Urothelium cell line (cell line): ENCODE measurements at regions not wholly inside any gene's neighbourhood (a gene's known extent, or its start where the extent isn't known, plus 50 kb on each side); places are given as distances from the start of the nearest gene placed in this dataset.

ENCODE experiments used
- DNase-seq: peaks from one replicate; pipeline ENCODE4 v3.0.0; 2011; ENCODE audit warnings: low spot score, mixed read lengths
- FAIRE-seq: peaks from 2 replicates; lab custom pipeline; 2011; peaks lifted over from hg19 to GRCh38; lab: Jason Lieb, UNC

- no peak for FAIRE-seq
- no peak for DNase-seq
These were observed 505.9 kb upstream of the MANEA start for GRCh38 chr6:95071464-95071863.

DNA sequence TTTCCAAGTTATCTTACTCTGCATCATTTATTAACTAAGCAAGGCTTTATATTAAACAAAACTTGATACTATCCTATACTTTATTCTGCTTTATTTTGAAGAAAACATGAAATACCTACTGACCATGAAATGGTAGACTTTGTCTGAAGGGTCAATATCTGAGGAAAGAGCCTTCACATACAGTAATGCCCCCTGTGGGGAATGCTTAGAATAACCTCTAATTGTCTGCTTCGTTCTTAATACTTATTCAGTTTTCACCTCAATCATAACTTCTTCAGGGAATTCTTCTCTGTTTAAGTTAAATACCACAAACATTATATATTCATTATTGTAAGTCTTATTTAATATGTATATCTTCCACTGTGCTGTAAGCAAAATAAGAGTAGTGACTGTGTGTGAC is 498.9 kb upstream of the MANEA start:
- FAIRE-seq = no peak
- DNase-seq = no peak

- DNase-seq (no peak), FAIRE-seq (no peak)
These were observed 496.1 kb upstream of the MANEA start for GRCh38 chr6:95081231-95081630.

DNA sequence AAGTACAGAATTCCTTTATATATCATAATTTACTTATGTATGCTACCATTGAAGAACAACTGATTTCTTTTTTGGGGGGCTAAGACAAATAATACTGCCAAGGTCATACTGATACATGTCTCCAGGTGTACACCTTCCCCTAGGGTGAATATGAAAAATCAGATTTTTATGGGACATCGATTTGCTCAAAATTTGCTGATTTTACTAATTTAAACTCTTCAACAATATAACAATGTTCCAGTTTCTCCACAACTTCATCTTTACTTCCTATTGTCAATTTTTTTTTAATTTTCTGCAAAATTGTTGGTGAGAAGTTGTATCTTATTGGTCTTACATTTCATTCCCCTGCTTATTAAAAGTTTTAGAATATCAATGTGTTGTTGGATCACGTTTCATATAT is 495.4 kb upstream of the MANEA start:
- no peak for DNase-seq
- FAIRE-seq = no peak

DNA sequence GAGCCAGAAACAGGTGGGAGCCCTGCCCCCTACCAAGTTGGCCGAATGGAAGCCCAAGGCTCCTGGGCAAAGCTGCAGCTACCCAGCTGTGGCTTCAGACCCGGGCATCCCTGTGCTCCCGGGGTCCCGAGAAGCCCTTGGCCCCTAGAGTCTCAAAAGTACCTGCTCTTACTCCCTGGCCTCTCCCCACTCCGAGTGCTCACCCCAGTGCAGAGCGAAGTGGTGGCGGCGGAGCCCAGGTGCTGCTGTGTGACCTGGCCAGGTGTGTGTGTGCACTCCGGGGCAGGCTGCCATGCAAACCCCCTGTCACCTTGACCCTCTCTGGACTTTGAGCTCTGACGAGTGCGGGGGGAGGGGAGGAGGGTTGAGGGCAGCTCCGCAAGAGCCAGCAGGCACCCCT is 493.8 kb upstream of the MANEA start:
- DNase-seq = no peak
- FAIRE-seq = no peak

- no peak for DNase-seq
- no peak for FAIRE-seq
These were observed 492.5 kb upstream of the MANEA start for GRCh38 chr6:95084867-95085266.

- DNase-seq = peak; percentile 39
- FAIRE-seq = no peak
These were observed 489.8 kb upstream of the MANEA start for GRCh38 chr6:95087394-95088097.

- FAIRE-seq = no peak
- peak; percentile 2 for DNase-seq
These were observed 485.4 kb upstream of the MANEA start for GRCh38 chr6:95091823-95092436.

GRCh38 chr6:95093154-95093553 is 484.2 kb upstream of the MANEA start:
- no peak for DNase-seq
- FAIRE-seq = no peak

DNA sequence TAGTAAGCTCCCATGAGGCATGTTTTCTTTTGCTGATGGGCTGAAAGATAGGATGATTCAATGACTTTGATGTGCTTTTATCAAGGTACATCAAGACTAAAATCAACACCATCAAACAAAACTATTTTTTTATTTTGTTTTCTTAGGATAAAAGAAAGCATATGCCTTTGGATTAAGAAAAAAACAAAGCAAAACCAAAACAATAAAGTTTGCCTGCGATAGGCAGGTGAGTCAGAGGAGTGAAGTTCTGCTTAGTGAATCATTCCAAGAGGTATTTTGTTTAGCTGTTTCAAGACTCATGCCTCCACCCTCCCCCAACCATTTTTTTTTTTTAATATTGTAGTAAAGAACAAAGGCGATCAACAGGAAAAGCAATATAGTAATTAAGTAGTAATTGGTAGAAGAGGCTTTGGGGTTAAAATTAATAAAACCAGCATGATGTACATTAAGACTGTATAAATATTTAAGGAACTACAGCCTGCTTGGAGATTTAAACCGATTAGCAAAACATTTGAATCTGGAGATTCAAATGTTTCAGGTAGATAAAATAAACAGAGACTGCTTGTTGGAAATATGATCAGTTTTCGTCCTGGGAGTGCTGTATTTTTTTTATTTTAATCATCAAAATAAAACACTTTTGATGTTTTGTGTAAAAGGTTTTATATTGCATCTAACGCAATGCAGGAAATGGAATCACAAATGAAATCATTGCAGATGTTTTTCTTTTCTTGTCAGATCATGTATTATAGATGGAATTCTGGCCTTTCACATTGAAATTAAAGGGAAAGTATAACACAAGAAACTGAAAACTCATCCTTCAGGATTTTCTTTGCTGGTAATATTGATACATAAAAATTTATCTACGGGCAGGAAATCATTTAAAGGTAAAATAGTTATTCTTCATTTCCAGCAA is 482.3 kb upstream of the MANEA start:
- FAIRE-seq (no peak), DNase-seq (peak; percentile 22)

DNA sequence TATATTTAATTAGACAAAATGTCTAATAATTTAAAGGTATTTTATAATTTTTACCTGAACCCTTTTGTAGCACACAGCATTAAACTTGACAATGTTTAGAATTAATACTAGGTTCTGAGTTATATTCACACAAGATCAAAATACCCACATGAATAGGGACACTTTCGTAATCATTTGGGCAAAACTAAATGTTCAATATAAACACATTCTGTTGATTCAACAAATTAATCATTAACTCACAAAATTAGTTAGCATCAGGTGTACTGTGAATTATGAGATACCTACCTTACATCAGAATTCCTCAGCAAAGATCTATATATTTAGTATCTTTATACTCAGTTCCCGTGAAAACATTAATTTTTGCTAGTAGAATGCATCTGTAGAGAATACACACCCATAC is 481.5 kb upstream of the MANEA start:
- no peak for FAIRE-seq
- no peak for DNase-seq

DNA sequence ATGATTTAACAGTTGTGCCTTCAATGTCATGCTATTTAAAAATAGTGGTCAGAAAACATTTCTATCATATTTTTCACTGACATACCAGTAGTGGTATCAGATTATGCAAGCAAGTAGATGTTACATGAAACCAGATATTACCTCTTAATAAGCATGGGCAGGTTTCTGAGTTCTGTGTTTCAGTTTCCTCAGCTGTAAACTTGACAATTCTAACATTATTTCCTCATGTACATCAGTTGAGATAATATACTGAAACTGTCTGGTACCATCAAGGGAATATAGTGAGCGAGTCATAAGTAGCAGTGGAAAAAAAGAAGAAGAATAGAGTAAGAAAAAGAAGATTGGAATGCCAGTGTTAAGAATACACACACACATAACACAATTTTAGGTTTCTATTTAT is 477.9 kb upstream of the MANEA start:
- FAIRE-seq (no peak), DNase-seq (no peak)

GRCh38 chr6:95109212-95109611 is 468.1 kb upstream of the MANEA start:
- FAIRE-seq (no peak), DNase-seq (no peak)

- FAIRE-seq (no peak), DNase-seq (no peak)
These were observed 466.6 kb upstream of the MANEA start for GRCh38 chr6:95110767-95111166.

DNA sequence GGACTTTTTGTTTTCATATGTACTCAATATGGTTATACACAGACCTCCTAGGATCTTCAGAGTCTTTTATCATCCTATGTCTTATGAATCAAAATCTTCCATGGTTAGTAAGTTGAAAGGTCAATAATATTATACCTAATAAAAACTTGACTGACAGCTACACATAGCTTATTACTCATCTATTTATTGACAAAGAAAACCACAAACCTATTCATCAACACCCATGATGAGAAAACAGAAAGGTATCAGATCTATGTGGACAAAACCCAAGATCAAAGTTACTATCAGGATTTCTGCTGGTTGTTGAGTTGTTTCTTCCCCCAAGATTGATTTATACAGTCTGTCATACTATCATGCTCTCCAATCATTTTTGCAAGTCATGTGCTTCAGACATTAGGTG is 460.1 kb upstream of the MANEA start:
- DNase-seq (no peak), FAIRE-seq (no peak)

- DNase-seq = no peak
- no peak for FAIRE-seq
These were observed 457.4 kb upstream of the MANEA start for GRCh38 chr6:95119927-95120326.

- DNase-seq (no peak), FAIRE-seq (no peak)
These were observed 456.4 kb upstream of the MANEA start for GRCh38 chr6:95120984-95121383.

- FAIRE-seq = no peak
- no peak for DNase-seq
These were observed 450.1 kb upstream of the MANEA start for GRCh38 chr6:95127261-95127660.

DNA sequence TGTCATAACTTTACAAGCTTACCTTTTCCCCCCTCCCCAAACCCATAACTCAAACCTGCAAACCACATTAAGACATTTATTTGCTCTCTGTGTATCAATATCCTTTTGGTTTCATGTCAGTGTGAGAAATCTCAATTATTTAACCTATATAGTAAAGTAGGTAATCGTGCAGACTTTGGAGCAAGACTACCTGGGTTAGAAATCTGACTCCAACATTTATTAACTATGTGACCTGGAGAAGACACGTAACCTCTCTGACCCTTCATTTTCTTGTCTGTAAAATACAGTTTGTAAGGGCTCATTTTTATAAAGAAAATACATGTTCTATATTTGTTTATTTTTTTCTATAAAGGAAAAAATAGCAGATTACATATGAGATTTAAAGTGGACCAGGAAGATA is 448.9 kb upstream of the MANEA start:
- no peak for DNase-seq
- FAIRE-seq = no peak

DNA sequence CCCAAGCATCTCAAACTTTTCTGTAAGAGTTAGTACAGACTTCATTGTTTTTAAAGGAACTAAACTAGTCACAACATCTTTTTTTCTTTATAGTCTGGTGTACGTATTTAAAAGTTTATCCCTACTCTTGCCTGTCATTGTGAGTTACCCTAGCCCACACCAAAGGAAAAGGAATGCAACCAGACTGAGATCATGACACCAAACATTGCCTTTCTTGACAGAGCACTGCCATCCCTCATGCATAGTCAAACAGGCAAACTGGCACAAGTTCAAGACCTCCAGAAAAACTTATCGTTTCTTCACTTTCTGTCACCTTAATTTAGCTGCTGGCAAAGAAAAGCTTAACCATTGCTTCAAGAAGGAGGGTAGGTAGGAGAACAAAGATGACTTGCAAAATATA is 448.4 kb upstream of the MANEA start:
- FAIRE-seq (no peak), DNase-seq (no peak)

- FAIRE-seq (no peak), DNase-seq (no peak)
These were observed 443.8 kb upstream of the MANEA start for GRCh38 chr6:95133578-95133977.

GRCh38 chr6:95135182-95135581 is 442.2 kb upstream of the MANEA start:
- no peak for FAIRE-seq
- DNase-seq = no peak
